Ishikawa (cell line): ENCODE measurements at regions not wholly inside any gene's neighbourhood (a gene's known extent, or its start where the extent isn't known, plus 50 kb on each side); places are given as distances from the start of the nearest gene placed in this dataset.

Experiments used
- CEBPB ChIP-seq: IDR thresholded peaks from 2 replicates; pipeline ENCODE4 v1.6.1; 2012
- CREB1 ChIP-seq: IDR thresholded peaks from 2 replicates; pipeline ENCODE4 v1.6.1; 2012; ENCODE audit warnings: low read depth
- EGR1 ChIP-seq: IDR thresholded peaks from 2 replicates; pipeline ENCODE4 v1.6.1; 2012
- EP300 ChIP-seq: IDR thresholded peaks from 2 replicates; pipeline ENCODE4 v1.6.1; 2012; ENCODE audit warnings: borderline replicate concordance
- FOXM1 ChIP-seq: IDR thresholded peaks from 2 replicates; pipeline ENCODE4 v1.6.1; 2012; ENCODE audit warnings: low read depth, borderline replicate concordance
- MAX ChIP-seq: IDR thresholded peaks from 2 replicates; pipeline ENCODE4 v1.6.1; 2012
- NFIC ChIP-seq: IDR thresholded peaks from 2 replicates; pipeline ENCODE4 v1.6.1; 2012
- RAD21 ChIP-seq: IDR thresholded peaks from 2 replicates; pipeline ENCODE4 v1.6.1; 2012; ENCODE audit warnings: low read depth
- TAF1 ChIP-seq: IDR thresholded peaks from 2 replicates; pipeline ENCODE4 v1.6.1; 2012; ENCODE audit warnings: low read depth, mild to moderate bottlenecking
- TCF12 ChIP-seq: IDR thresholded peaks from 2 replicates; pipeline ENCODE4 v1.6.1; 2012; ENCODE audit warnings: low read depth
- TEAD4 ChIP-seq: IDR thresholded peaks from 2 replicates; pipeline ENCODE4 v1.6.1; 2012
- YY1 ChIP-seq: IDR thresholded peaks from 2 replicates; pipeline ENCODE4 v1.6.1; 2012; ENCODE audit warnings: low read depth
- ZBTB7A ChIP-seq: IDR thresholded peaks from 2 replicates; pipeline ENCODE4 v1.6.1; 2012; ENCODE audit warnings: low read depth
- TF ChIP-seq, protein P1 (sequence below): IDR thresholded peaks from 2 replicates; pipeline ENCODE4 v1.6.1; 2012
- TF ChIP-seq, protein P2 (sequence below): IDR thresholded peaks from 2 replicates; pipeline ENCODE4 v1.6.1; 2012; ENCODE audit warnings: low read depth, mild to moderate bottlenecking

DNA sequence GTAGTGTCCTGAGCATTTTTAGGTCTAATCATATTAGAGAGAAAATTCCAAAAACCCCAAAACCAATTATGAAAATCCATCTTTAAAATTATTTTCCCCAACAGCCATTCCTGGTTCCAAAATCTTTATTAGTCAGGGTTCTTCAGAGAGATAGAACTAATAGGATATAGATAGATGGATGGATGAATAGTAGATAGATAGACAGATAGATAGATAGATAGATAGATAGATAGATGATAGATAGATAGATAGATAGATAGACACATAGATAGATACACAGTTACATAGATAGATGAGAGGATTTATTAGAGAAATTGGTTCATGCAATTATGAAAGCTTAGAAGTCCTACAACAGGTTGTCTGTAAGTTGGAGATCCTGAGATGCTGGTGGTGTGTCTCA is 122.7 kb upstream of the POGK start:
- TF ChIP-seq MAX = no peak
- TF ChIP-seq RAD21 = no peak

DNA sequence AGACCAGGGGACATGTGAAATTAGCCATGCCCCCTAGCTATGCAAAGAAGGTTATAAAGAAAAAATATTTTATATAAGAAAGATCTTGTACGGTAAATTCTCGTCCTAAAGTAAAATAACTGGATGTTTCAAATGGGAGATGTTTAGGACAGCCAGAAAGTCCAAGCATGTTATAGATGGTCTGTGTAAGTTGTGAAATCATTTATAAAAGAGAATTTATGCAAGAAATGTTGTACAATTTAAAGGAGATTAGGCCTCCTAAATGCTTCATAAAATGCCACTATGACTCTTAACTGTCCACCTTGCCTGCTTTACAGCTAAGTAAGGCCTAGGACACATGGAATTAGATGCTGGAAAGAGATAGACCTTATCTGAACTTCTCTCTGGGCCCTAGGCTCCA is 118.1 kb upstream of the POGK start:
- no peak for TF ChIP-seq MAX
- TF ChIP-seq, protein P1, sequence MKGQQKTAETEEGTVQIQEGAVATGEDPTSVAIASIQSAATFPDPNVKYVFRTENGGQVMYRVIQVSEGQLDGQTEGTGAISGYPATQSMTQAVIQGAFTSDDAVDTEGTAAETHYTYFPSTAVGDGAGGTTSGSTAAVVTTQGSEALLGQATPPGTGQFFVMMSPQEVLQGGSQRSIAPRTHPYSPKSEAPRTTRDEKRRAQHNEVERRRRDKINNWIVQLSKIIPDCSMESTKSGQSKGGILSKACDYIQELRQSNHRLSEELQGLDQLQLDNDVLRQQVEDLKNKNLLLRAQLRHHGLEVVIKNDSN = no peak
- no peak for TF ChIP-seq EP300
- TF ChIP-seq FOXM1 = no peak
- TF ChIP-seq CREB1 = no peak
- TF ChIP-seq, protein P2, sequence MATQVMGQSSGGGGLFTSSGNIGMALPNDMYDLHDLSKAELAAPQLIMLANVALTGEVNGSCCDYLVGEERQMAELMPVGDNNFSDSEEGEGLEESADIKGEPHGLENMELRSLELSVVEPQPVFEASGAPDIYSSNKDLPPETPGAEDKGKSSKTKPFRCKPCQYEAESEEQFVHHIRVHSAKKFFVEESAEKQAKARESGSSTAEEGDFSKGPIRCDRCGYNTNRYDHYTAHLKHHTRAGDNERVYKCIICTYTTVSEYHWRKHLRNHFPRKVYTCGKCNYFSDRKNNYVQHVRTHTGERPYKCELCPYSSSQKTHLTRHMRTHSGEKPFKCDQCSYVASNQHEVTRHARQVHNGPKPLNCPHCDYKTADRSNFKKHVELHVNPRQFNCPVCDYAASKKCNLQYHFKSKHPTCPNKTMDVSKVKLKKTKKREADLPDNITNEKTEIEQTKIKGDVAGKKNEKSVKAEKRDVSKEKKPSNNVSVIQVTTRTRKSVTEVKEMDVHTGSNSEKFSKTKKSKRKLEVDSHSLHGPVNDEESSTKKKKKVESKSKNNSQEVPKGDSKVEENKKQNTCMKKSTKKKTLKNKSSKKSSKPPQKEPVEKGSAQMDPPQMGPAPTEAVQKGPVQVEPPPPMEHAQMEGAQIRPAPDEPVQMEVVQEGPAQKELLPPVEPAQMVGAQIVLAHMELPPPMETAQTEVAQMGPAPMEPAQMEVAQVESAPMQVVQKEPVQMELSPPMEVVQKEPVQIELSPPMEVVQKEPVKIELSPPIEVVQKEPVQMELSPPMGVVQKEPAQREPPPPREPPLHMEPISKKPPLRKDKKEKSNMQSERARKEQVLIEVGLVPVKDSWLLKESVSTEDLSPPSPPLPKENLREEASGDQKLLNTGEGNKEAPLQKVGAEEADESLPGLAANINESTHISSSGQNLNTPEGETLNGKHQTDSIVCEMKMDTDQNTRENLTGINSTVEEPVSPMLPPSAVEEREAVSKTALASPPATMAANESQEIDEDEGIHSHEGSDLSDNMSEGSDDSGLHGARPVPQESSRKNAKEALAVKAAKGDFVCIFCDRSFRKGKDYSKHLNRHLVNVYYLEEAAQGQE = no peak

- TF ChIP-seq, protein P2 = no peak
- TF ChIP-seq, protein P1 = no peak
- no peak for TF ChIP-seq TEAD4
- TF ChIP-seq TAF1 = no peak
- no peak for TF ChIP-seq MAX
- TF ChIP-seq CEBPB = no peak
- no peak for TF ChIP-seq TCF12
- no peak for TF ChIP-seq ZBTB7A
- TF ChIP-seq FOXM1 = no peak
- TF ChIP-seq NFIC = no peak
- no peak for TF ChIP-seq CREB1
- TF ChIP-seq RAD21 = no peak
- TF ChIP-seq EP300 = no peak
Measured at GRCh38 chr1:166730299-166730888, 108.9 kb upstream of the POGK start.

GRCh38 chr1:166738140-166738539 is 101.1 kb upstream of the POGK start:
- TF ChIP-seq ZBTB7A (no peak), MAX (no peak), TAF1 (no peak), YY1 (no peak), TEAD4 (no peak), RAD21 (no peak), NFIC (no peak), CREB1 (no peak), TCF12 (no peak), EP300 (no peak), CEBPB (no peak), FOXM1 (no peak), EGR1 (no peak)
- TF ChIP-seq, protein P2 = no peak
- TF ChIP-seq, protein P1 = no peak
